HG03354 (cell line): ENCODE measurements at regions not wholly inside any gene's neighbourhood (a gene's known extent, or its start where the extent isn't known, plus 50 kb on each side); places are given as distances from the start of the nearest gene placed in this dataset.
"Not testable (repeated sequence)": the region's sequence is repeated elsewhere in the genome, so short reads cannot be mapped to it uniquely, and the experiment has no call there.

Source experiments
- ATAC-seq: cut with Tn5 transposase; IDR thresholded peaks from one replicate; pipeline ENCODE4 v1.9.1; 2021; ENCODE audit warnings: mild to moderate bottlenecking; ENCODE audit not compliant: unreplicated experiment, poor library complexity, severe bottlenecking

- no peak for ATAC-seq
Observed at GRCh38 chr4:127501103-127501502, 131.7 kb upstream of the INTU start.

DNA sequence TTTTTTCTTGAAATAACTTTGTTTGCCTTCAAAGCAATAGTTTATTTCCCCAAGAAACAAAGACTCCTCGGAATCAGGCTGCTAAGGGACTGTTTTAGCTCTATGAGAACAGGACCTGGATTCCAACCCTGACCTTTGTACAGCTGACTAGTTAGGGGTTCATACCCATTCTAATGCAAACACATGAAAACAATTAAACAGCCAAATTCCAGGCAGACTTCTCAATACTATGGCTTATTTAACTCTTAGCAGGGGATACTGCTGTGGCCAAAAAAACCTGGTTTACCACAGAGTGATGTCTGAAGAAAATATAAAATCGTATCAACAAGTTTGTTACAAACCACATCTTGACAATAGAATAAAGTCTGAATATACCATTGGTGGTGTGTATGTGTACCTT, 129.6 kb upstream of the INTU start:
- ATAC-seq: no peak

- no peak for ATAC-seq
Observed at GRCh38 chr4:127505203-127505602, 127.6 kb upstream of the INTU start.

GRCh38 chr4:127506283-127506682, 126.5 kb upstream of the INTU start:
- no peak for ATAC-seq

DNA sequence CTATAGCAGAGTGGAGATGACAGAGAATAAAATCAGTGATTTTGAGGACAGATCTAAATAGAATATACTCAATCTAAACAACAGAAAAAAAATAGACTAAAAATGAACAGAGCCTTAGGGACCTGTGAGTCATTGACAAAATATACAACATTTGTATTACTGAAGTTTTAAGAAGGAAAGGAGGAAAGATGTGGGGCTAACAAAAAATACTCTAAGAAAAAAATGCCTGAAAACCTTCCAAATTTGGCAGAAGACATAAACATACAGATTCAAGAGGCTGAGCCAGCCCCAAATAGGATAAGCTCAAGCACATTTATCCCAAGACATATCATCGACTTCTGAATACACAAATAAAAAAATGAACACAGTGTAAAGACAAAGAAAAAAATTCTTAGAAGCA, 123.6 kb upstream of the INTU start:
- ATAC-seq: no peak

- not testable (repeated sequence) for ATAC-seq
Observed at GRCh38 chr4:127512672-127513071, 120.1 kb upstream of the INTU start.

DNA sequence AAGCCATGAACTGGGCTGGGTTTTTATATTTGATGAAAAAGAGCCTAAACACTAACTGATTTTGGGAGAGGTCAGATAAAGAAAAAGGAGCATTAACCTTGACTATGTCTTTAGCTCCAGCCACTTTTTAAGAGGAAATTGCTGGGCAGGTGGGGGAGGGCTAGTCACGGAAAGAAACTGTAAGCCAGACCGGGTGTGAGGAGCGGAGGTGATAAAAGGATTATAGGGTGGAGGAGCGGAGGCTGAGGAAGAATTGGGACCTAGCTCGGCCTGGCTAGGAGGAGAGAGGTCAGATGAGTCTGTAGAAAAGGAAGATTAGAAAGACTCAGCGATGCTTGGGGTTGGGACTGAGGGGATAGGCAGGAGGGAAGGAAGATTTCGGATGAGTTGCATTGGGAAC, 117.5 kb upstream of the INTU start:
- not testable (repeated sequence) for ATAC-seq

DNA sequence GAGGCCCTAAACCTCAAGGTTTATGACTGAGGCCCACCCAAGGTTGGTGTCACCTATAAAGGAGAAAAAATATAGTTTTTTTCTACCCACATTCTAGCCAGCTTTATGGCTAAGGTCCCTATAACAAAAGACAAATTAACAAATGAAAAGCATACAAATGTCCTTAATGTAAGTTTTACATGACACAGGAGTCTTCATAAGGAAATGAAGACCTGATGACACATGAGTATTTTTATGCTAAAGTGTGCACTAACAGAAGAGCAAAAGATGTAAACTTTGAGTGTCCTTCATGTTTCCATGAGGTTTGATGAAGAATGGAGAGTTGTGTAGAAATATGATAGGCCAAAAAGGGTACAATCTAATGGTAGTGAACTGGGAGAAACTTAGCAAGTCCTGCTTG, 114.7 kb upstream of the INTU start:
- no peak for ATAC-seq

DNA sequence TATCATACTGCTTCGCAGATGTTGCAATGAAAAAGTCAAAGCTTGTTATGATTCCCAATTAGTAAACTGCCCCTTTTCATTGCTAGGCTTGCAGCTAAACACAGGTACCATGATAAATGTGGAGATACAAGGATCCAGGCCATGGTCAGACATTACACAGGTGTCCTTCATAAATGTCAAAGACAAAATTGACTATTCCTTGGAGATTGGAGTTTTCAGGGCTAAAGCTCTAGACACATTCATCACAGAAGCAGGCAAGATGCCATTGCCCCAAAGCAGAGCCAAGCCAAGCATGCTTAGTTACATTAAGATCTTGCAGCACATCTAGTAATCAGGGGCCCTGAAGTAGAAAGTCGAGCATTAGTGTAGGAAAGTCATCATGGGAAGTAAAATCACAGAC, 111.3 kb upstream of the INTU start:
- ATAC-seq: no peak

GRCh38 chr4:127523369-127523768, 109.4 kb upstream of the INTU start:
- no peak for ATAC-seq

- no peak for ATAC-seq
Observed at GRCh38 chr4:127525608-127526007, 107.1 kb upstream of the INTU start.

DNA sequence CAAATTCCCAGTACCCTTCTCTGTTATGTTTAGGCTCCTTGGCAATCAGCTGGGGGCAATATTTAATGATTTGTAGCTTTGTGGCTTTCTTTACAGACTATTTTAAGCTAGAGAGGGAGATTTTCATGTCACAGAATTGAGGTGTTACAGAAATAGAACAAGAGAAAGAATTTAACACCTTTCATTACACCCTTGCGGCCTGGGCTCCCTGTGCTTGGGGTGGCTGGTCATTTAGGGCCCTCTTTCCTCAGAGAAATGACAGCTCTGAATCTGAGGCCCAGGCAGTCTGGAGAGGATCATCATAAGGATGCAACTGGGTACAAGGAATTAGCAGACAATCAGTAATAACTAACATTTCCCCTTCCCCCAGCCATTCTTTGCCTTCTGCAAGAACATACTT, 104.5 kb upstream of the INTU start:
- ATAC-seq: no peak

- not testable (repeated sequence) for ATAC-seq
Observed at GRCh38 chr4:127529879-127530278, 102.9 kb upstream of the INTU start.

DNA sequence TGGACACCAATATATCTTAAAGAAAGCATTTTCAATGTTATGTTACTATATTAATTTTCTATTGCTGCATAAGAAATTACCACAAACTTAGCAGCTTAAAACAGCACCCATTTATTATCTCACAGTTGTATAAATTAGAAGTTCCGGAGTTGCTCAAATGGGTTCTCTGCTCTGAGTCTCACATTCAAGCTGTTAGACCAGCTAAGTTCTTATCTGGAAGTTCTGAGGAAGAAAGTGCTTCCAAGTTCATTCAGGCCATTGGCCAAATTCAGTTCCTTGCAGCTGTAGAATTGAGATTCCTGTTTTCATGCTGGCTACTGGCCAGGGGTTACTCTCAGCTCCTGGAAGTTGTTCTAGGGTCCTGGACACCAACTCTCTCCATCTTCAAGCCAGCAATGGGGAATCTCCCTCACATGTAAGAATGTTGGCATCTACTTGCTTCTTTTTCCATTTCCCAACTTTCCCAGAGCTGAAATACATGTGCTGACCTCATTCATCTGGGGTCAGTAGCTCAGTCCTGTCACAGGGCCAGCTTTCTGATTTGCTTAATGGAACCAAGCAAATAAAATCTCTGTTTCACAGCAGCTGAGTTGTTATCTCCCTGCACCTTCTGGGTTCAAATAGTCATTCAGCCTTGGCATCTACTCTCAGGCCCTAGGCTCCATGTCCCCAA, 99.6 kb upstream of the INTU start:
- no peak for ATAC-seq

- ATAC-seq: no peak
Observed at GRCh38 chr4:127534041-127534825, 98.5 kb upstream of the INTU start.

DNA sequence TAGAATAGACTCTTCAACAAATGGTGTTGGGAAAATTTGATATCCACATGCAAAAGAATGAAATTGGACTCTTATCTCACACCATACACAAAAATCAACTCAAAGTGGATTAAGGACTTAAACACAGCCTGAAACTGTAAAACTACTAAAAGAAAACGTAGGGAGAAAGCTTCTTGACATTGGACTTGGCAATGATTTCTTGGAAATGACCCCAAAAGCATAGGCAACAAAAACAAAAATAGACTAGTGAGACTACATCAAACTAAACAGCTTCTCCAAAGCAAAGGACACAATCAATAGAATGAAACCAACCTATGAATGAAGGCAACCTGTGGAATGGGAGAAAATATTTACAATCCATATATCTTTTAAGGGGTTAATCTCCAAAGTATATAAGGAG, 94.7 kb upstream of the INTU start:
- no peak for ATAC-seq

GRCh38 chr4:127540497-127541025, 92.2 kb upstream of the INTU start:
- no peak for ATAC-seq

DNA sequence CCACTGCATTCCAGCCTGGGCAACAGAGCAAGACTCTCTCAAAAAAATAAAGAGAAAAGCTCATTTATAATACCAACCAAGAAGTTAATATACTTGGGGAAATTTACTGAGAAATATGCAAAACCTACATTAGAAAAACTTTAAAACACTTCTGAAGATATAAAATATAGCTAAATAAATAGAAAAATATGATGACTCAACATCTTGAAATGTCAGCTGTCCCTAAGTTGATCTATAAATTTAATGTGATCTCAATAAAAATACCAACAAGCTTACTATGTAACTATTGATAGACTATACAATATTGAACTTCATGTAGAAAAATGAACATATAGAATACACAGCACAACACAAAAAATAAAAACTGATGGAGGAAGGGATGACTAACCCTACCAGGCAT, 87.5 kb upstream of the INTU start:
- no peak for ATAC-seq

DNA sequence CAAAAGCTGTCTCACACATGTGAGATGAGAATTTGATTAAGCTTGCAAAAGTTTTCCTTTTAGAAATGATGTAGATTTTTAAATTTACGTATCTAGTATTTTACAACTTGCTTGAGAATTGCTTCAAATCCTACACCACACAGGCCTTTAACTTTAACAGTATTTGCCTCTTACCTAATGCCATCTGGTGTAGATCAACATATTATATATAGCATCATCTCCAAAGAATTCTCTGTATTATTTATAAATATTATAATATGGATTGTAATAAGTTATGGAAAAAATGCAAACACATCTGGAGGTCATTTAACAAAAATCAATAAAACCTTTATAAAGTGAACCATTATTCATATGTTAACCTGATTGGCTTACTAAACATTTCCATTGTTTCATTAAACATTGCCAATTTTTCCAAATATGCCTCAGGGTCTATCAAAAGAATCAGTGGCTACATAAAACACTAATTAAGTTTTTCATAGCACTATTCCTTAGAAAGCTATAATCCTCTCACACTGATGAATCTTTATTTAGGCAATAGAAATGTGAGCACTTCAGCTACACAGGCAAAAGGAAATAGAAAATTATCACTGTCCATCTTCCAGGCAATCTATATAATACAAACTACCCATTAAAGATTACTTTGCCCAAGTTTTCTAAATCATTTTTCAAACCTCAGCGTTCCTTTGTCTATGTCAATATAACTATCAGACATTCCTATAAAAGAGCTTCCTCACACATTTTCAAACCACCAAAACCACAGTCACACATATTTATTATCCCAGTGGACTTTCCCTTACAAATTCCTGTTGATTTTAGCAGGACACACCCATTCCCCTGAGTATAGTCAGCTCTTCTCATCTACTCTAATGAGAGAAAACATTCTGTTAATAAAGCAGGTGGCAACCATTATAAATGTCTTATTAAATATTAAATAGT, 83.5 kb upstream of the INTU start:
- ATAC-seq: no peak

GRCh38 chr4:127555106-127555505, 77.7 kb upstream of the INTU start:
- no peak for ATAC-seq
